ENCODE measurements at regions not wholly inside any gene's neighbourhood (a gene's known extent, or its start where the extent isn't known, plus 50 kb on each side); places are given as distances from the start of the nearest gene placed in this dataset.

DNA sequence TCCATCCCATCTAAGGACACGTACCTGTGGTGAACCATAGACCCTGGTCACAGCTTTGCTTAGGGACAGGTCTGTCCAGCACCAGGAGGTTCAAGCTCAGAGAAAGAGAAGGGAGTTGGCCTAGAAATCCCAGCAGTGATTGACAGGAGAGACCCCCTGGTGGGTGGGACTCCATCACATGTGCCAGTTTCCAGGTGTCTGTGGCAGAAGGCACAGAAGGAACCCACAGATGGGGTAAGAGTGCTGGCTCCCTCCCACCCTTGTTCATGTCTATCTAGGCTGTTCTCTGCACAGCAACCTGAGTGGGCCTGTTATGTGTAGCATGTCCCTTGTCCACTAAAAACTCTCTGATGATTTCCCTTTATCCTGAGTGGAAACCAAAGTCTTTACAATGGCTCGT is 54.0 kb upstream of the GRB10 start (continued):
- TF ChIP-seq, protein P1, sequence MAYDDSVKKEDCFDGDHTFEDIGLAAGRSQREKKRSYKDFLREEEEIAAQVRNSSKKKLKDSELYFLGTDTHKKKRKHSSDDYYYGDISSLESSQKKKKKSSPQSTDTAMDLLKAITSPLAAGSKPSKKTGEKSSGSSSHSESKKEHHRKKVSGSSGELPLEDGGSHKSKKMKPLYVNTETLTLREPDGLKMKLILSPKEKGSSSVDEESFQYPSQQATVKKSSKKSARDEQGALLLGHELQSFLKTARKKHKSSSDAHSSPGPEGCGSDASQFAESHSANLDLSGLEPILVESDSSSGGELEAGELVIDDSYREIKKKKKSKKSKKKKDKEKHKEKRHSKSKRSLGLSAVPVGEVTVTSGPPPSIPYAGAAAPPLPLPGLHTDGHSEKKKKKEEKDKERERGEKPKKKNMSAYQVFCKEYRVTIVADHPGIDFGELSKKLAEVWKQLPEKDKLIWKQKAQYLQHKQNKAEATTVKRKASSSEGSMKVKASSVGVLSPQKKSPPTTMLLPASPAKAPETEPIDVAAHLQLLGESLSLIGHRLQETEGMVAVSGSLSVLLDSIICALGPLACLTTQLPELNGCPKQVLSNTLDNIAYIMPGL (CRISPR knock-in tag; IDR thresholded peaks at IDR 0.05): no peak
- no peak for TF ChIP-seq RELA (CRISPR knock-in tag; IDR thresholded peaks at IDR 0.05; ENCODE audit: borderline replicate concordance)
- no peak for TF ChIP-seq GRHL2 (CRISPR knock-in tag; IDR thresholded peaks at IDR 0.05; ENCODE audit: insufficient replicate concordance, severe bottlenecking)
- TF ChIP-seq, protein P2, sequence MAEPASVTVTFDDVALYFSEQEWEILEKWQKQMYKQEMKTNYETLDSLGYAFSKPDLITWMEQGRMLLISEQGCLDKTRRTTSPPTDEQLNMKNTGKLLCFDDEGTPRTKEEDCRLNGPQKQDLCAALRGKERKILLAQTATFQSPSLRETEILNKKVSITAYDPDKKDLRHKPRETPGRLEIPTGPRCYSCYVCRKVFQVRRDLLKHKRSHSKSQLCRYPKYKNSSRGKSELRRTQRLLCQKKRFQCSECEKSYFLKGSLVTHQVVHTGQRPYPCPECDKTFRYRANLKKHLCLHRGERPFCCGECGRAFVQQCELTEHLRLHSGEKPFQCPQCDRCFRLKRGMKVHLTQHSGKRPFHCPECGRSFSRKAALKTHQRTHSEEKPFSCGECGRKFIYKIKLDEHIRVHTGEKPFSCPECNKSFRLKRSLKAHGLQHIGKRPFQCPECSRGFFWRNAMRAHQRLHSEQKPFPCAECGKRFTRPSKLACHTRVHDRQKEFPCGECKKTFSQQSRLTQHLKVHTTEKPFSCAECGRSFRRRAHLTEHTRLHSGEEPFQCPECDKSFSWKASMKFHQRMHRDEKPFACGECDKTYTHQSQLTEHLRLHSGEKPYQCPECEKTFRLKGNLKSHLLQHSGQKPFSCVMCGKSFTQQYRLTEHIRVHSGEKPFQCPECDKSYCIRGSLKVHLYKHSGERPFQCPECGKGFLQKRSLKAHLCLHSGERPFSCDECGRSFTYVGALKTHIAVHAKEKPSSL (CRISPR knock-in tag; conservative IDR thresholded peaks at IDR 0.05): no peak
- no peak for TF ChIP-seq EMX1 (CRISPR knock-in tag; IDR thresholded peaks at IDR 0.05)
- TF ChIP-seq, protein P3, sequence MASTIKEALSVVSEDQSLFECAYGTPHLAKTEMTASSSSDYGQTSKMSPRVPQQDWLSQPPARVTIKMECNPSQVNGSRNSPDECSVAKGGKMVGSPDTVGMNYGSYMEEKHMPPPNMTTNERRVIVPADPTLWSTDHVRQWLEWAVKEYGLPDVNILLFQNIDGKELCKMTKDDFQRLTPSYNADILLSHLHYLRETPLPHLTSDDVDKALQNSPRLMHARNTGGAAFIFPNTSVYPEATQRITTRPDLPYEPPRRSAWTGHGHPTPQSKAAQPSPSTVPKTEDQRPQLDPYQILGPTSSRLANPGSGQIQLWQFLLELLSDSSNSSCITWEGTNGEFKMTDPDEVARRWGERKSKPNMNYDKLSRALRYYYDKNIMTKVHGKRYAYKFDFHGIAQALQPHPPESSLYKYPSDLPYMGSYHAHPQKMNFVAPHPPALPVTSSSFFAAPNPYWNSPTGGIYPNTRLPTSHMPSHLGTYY (CRISPR knock-in tag; IDR thresholded peaks at IDR 0.05): no peak
- TF ChIP-seq, protein P4, sequence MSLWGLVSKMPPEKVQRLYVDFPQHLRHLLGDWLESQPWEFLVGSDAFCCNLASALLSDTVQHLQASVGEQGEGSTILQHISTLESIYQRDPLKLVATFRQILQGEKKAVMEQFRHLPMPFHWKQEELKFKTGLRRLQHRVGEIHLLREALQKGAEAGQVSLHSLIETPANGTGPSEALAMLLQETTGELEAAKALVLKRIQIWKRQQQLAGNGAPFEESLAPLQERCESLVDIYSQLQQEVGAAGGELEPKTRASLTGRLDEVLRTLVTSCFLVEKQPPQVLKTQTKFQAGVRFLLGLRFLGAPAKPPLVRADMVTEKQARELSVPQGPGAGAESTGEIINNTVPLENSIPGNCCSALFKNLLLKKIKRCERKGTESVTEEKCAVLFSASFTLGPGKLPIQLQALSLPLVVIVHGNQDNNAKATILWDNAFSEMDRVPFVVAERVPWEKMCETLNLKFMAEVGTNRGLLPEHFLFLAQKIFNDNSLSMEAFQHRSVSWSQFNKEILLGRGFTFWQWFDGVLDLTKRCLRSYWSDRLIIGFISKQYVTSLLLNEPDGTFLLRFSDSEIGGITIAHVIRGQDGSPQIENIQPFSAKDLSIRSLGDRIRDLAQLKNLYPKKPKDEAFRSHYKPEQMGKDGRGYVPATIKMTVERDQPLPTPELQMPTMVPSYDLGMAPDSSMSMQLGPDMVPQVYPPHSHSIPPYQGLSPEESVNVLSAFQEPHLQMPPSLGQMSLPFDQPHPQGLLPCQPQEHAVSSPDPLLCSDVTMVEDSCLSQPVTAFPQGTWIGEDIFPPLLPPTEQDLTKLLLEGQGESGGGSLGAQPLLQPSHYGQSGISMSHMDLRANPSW (CRISPR knock-in tag; conservative IDR thresholded peaks at IDR 0.05; ENCODE audit: low read depth): no peak
- TF ChIP-seq GTF2I (CRISPR knock-in tag; conservative IDR thresholded peaks at IDR 0.05): no peak
- TF ChIP-seq, protein P5, sequence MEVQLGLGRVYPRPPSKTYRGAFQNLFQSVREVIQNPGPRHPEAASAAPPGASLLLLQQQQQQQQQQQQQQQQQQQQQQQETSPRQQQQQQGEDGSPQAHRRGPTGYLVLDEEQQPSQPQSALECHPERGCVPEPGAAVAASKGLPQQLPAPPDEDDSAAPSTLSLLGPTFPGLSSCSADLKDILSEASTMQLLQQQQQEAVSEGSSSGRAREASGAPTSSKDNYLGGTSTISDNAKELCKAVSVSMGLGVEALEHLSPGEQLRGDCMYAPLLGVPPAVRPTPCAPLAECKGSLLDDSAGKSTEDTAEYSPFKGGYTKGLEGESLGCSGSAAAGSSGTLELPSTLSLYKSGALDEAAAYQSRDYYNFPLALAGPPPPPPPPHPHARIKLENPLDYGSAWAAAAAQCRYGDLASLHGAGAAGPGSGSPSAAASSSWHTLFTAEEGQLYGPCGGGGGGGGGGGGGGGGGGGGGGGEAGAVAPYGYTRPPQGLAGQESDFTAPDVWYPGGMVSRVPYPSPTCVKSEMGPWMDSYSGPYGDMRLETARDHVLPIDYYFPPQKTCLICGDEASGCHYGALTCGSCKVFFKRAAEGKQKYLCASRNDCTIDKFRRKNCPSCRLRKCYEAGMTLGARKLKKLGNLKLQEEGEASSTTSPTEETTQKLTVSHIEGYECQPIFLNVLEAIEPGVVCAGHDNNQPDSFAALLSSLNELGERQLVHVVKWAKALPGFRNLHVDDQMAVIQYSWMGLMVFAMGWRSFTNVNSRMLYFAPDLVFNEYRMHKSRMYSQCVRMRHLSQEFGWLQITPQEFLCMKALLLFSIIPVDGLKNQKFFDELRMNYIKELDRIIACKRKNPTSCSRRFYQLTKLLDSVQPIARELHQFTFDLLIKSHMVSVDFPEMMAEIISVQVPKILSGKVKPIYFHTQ (CRISPR knock-in tag; IDR thresholded peaks at IDR 0.05): no peak

DNA sequence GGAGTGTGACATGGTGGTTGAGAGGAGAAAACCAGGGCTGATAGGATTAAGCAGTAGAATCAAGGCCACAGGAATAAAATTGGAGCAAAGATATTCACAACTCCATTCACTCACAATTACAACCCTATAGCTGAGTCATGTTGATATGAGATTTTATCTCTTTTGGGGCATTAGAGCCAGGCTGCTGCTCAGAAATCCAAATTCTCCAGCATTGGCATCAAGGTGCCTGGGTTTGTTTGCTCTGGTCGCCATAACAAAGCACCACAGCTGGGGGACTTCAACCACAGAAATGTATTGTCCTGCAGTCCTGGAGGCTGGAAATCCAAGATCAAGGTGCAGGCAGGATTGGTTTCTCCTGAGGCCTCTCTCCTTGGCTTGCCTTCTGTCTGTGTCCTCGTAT is 52.5 kb upstream of the GRB10 start:
- Mint-ChIP-seq H3K9me3 (peaks cover 14% of the 10 kb centered on the region), H3K36me3 (no peaks in the 10 kb centered on the region), H3K27me3 (ENCODE audit: low read depth) (peaks cover 4% of the 10 kb centered on the region), H3K4me1 (peaks cover 7% of the 10 kb centered on the region; the same call in 1 of the 2 replicates), H3K4me3 (no peak overlapping the region), H3K27ac (no peak overlapping the region)
- no peak for ATAC-seq
- POLR2A ChIA-PET: no interaction called here
- CTCF ChIA-PET: no interaction called here
- DNase-seq (ENCODE audit: low spot score): no peak
- TF ChIP-seq CREM (CRISPR knock-in tag; IDR thresholded peaks at IDR 0.05) (no peak), ZNF219 (CRISPR knock-in tag; IDR thresholded peaks at IDR 0.05; ENCODE audit: borderline replicate concordance) (no peak), IRF2 (CRISPR knock-in tag; IDR thresholded peaks at IDR 0.05; ENCODE audit: borderline replicate concordance, low read depth) (no peak), CBFB (CRISPR knock-in tag; IDR thresholded peaks at IDR 0.05; ENCODE audit: low read depth) (no peak), JAZF1 (CRISPR knock-in tag; IDR thresholded peaks at IDR 0.05) (no peak), ZNF263 (CRISPR knock-in tag; IDR thresholded peaks at IDR 0.05; ENCODE audit: low read depth) (no peak), SP1 (CRISPR knock-in tag; conservative IDR thresholded peaks at IDR 0.05) (no peak), TCF7 (CRISPR knock-in tag; IDR thresholded peaks at IDR 0.05; ENCODE audit: low read depth) (no peak)
- TF ChIP-seq, protein P6, sequence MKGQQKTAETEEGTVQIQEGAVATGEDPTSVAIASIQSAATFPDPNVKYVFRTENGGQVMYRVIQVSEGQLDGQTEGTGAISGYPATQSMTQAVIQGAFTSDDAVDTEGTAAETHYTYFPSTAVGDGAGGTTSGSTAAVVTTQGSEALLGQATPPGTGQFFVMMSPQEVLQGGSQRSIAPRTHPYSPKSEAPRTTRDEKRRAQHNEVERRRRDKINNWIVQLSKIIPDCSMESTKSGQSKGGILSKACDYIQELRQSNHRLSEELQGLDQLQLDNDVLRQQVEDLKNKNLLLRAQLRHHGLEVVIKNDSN (CRISPR knock-in tag; IDR thresholded peaks at IDR 0.05): no peak
- TF ChIP-seq, protein P3 (CRISPR knock-in tag; IDR thresholded peaks at IDR 0.05): no peak
- TF ChIP-seq, protein P7, sequence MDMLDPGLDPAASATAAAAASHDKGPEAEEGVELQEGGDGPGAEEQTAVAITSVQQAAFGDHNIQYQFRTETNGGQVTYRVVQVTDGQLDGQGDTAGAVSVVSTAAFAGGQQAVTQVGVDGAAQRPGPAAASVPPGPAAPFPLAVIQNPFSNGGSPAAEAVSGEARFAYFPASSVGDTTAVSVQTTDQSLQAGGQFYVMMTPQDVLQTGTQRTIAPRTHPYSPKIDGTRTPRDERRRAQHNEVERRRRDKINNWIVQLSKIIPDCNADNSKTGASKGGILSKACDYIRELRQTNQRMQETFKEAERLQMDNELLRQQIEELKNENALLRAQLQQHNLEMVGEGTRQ (CRISPR knock-in tag; IDR thresholded peaks at IDR 0.05): no peak
- TF ChIP-seq, protein P8, sequence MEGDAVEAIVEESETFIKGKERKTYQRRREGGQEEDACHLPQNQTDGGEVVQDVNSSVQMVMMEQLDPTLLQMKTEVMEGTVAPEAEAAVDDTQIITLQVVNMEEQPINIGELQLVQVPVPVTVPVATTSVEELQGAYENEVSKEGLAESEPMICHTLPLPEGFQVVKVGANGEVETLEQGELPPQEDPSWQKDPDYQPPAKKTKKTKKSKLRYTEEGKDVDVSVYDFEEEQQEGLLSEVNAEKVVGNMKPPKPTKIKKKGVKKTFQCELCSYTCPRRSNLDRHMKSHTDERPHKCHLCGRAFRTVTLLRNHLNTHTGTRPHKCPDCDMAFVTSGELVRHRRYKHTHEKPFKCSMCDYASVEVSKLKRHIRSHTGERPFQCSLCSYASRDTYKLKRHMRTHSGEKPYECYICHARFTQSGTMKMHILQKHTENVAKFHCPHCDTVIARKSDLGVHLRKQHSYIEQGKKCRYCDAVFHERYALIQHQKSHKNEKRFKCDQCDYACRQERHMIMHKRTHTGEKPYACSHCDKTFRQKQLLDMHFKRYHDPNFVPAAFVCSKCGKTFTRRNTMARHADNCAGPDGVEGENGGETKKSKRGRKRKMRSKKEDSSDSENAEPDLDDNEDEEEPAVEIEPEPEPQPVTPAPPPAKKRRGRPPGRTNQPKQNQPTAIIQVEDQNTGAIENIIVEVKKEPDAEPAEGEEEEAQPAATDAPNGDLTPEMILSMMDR (IDR thresholded peaks at IDR 0.05): no peak

Measured in WTC11 (cell line).